H1 (cell line): ENCODE measurements at regions not wholly inside any gene's neighbourhood (a gene's known extent, or its start where the extent isn't known, plus 50 kb on each side); places are given as distances from the start of the nearest gene placed in this dataset.

Experiments
- CTCF ChIA-PET: fragments of 300-600 bp; sonication (Branson Sonifier 250); formaldehyde crosslinking; loops from one replicate; lab custom pipeline; 2021; ENCODE audit not compliant: partially characterized antibody; lab: Charles Lee
- POLR2A ChIA-PET: fragments of 300-600 bp; sonication (Branson Sonifier 250); formaldehyde crosslinking; loops from one replicate; lab custom pipeline; 2021; ENCODE audit warnings: inconsistent platforms; ENCODE audit not compliant: partially characterized antibody; lab: Charles Lee
- DNase-seq, 2 experiments: peaks; one replicate each; pipeline versions ENCODE4 v3.0.0 to v3.0.0-alpha.2; 2010 to 2022; ENCODE audit warnings: low spot score in 2 of 2, low read depth in 1 of 2, mixed read lengths in 1 of 2
- FAIRE-seq: peaks from 2 replicates; lab custom pipeline; 2011; peaks lifted over from hg19 to GRCh38; lab: Jason Lieb, UNC
- H2AFZ ChIP-seq: 2 replicates; pipeline ENCODE4 v1.8.1; 2012; ENCODE audit warnings: low read length, inconsistent platforms
- H2AK5ac ChIP-seq: 2 replicates; pipeline ENCODE4 v1.6.1; 2013; ENCODE audit warnings: low read depth, low read length
- H2BK120ac ChIP-seq: replicated peaks from 2 replicates; pipeline ENCODE3; 2013; ENCODE audit warnings: low read depth, low read length, inconsistent platforms
- H2BK12ac ChIP-seq: 2 replicates; pipeline ENCODE4 v1.6.1; 2013; ENCODE audit warnings: low read depth, low read length
- H2BK15ac ChIP-seq: 2 replicates; pipeline ENCODE4 v1.6.1; 2013; ENCODE audit warnings: low read length
- H2BK20ac ChIP-seq: 2 replicates; pipeline ENCODE4 v1.6.1; 2013; ENCODE audit warnings: low read length
- H2BK5ac ChIP-seq: 2 replicates; pipeline ENCODE4 v1.6.1; 2013; ENCODE audit warnings: low read depth, low read length
- H3K14ac ChIP-seq: 2 replicates; pipeline ENCODE4 v1.6.1; 2013; ENCODE audit warnings: inconsistent platforms; ENCODE audit not compliant: insufficient read length
- H3K18ac ChIP-seq: 2 replicates; pipeline ENCODE4 v1.6.1; 2013; ENCODE audit warnings: low read length; ENCODE audit errors: extremely low read depth
- H3K23ac ChIP-seq: 2 replicates; pipeline ENCODE4 v1.6.1; 2013; ENCODE audit warnings: inconsistent platforms; ENCODE audit not compliant: insufficient read length
- H3K23me2 ChIP-seq: 2 replicates; pipeline ENCODE4 v1.6.1; 2013; ENCODE audit warnings: low read depth, low read length
- H3K27ac ChIP-seq: 2 replicates; pipeline ENCODE4 v1.6.1; 2011; ENCODE audit warnings: low read depth, low read length, inconsistent platforms
- H3K27me3 ChIP-seq, 4 experiments: replicated peaks in 1 of 4; 1 replicate in 1 of 4; 2 replicates in 3 of 4; pipeline versions ENCODE4 v1.6.1 to v1.8.1; 2011 to 2013; ENCODE audit warnings: low read length in 3 of 4, mild to moderate bottlenecking in 3 of 4, inconsistent platforms in 2 of 4, mixed read lengths in 2 of 4, moderate library complexity in 1 of 4; ENCODE audit not compliant: control insufficient read depth in 3 of 4, insufficient read depth in 3 of 4; ENCODE audit errors: extremely low read depth in 1 of 4
- H3K36me3 ChIP-seq, 4 experiments: 2 replicates each; pipeline versions ENCODE4 v1.6.1 to v1.8.1; 2011 to 2013; ENCODE audit warnings: mild to moderate bottlenecking in 4 of 4, low read length in 3 of 4, moderate library complexity in 2 of 4, control low read depth in 1 of 4, inconsistent platforms in 1 of 4; ENCODE audit not compliant: insufficient read depth in 4 of 4, control insufficient read depth in 2 of 4
- H3K4ac ChIP-seq: replicated peaks from 2 replicates; pipeline ENCODE3; 2013; ENCODE audit warnings: low read length, low read depth, mixed read lengths, inconsistent platforms; ENCODE audit not compliant: insufficient read length
- H3K4me1 ChIP-seq, 4 experiments: replicated peaks in 1 of 4; 1 replicate in 1 of 4; 2 replicates in 3 of 4; pipeline versions ENCODE4 v1.6.1 to v1.8.1; 2011 to 2013; ENCODE audit warnings: low read length in 3 of 4, inconsistent platforms in 2 of 4, mixed read lengths in 1 of 4; ENCODE audit not compliant: insufficient read depth in 4 of 4, control insufficient read depth in 3 of 4
- H3K4me2 ChIP-seq, 2 experiments: 2 replicates each; pipeline versions ENCODE4 v1.6.1 to v1.8.1; 2011 to 2013; ENCODE audit warnings: low read depth in 2 of 2, low read length in 2 of 2, control low read depth in 1 of 2, inconsistent platforms in 1 of 2, mild to moderate bottlenecking in 1 of 2; ENCODE audit not compliant: insufficient read depth in 1 of 2
- H3K4me3 ChIP-seq, 4 experiments: fragments of 200-600, 300-600 bp in 1 of 4; sonication (generic), shearing (Covaris generic), sonication (Bioruptor Twin) in 1 of 4; 2 replicates each; pipeline versions ENCODE4 v1.5.1 to v1.8.1; 2011 to 2016; ENCODE audit warnings: low read length in 4 of 4, low read depth in 3 of 4, control low read depth in 2 of 4, inconsistent platforms in 2 of 4, mild to moderate bottlenecking in 2 of 4, mixed read lengths in 1 of 4, moderate library complexity in 1 of 4; ENCODE audit not compliant: insufficient read depth in 2 of 4; ENCODE audit errors: extremely low read depth in 1 of 4
- H3K56ac ChIP-seq: replicated peaks from 2 replicates; pipeline ENCODE3; 2013; ENCODE audit warnings: low read depth, mild to moderate bottlenecking, mixed read lengths, low read length, inconsistent platforms; ENCODE audit not compliant: insufficient read length
- H3K79me1 ChIP-seq: 2 replicates; pipeline ENCODE4 v1.6.1; 2013; ENCODE audit warnings: low read depth, low read length, control low read depth
- H3K79me2 ChIP-seq, 2 experiments: 2 replicates each; pipeline versions ENCODE4 v1.6.1 to v1.8.1; 2012 to 2013; ENCODE audit warnings: low read length in 2 of 2, mild to moderate bottlenecking in 2 of 2, inconsistent platforms in 1 of 2; ENCODE audit not compliant: insufficient read depth in 2 of 2, control insufficient read depth in 1 of 2
- H3K9ac ChIP-seq, 4 experiments: replicated peaks in 1 of 4; 1 replicate in 1 of 4; 2 replicates in 3 of 4; pipeline versions ENCODE4 v1.6.1 to v1.8.1; 2011 to 2013; ENCODE audit warnings: low read depth in 3 of 4, low read length in 3 of 4, control low read depth in 2 of 4, mild to moderate bottlenecking in 2 of 4, moderate library complexity in 2 of 4, inconsistent platforms in 1 of 4; ENCODE audit errors: extremely low read depth in 1 of 4
- H3K9me3 ChIP-seq, 2 experiments: 2 replicates each; pipeline versions ENCODE4 v1.6.1 to v1.8.1; 2012 to 2013; ENCODE audit warnings: mild to moderate bottlenecking in 2 of 2, moderate library complexity in 2 of 2, control low read depth in 1 of 2, inconsistent platforms in 1 of 2, low read depth in 1 of 2, low read length in 1 of 2, mixed read lengths in 1 of 2; ENCODE audit not compliant: insufficient read depth in 2 of 2
- H4K20me1 ChIP-seq, 2 experiments: replicated peaks in 1 of 2; 2 replicates each; pipeline versions ENCODE3 to v1.8.1; 2011 to 2013; ENCODE audit warnings: inconsistent platforms in 2 of 2, low read length in 2 of 2, mild to moderate bottlenecking in 1 of 2; ENCODE audit not compliant: insufficient read depth in 2 of 2, control insufficient read depth in 1 of 2
- H4K5ac ChIP-seq: 2 replicates; pipeline ENCODE4 v1.6.1; 2013; ENCODE audit warnings: low read length, low read depth, mixed read lengths, inconsistent platforms; ENCODE audit not compliant: insufficient read length
- H4K8ac ChIP-seq: 2 replicates; pipeline ENCODE4 v1.8.0; 2013; ENCODE audit warnings: mild to moderate bottlenecking, moderate library complexity, low read length, inconsistent platforms; ENCODE audit not compliant: insufficient read depth; ENCODE audit errors: extremely low read depth
- H4K91ac ChIP-seq: replicated peaks from 2 replicates; pipeline ENCODE3; 2013; ENCODE audit warnings: low read length, mixed read lengths, inconsistent platforms; ENCODE audit not compliant: insufficient read length
- BRCA1 ChIP-seq: IDR thresholded peaks from 2 replicates; pipeline ENCODE4 v1.6.1; 2012; ENCODE audit warnings: low read depth, low read length, improper control_type of control experiment
- CBX8 ChIP-seq: fragments of 300-800, 300-1000 bp; sonication (generic); IDR thresholded peaks from 2 replicates; pipeline ENCODE4 v1.7.1; 2016; ENCODE audit warnings: low read depth, low read length, borderline replicate concordance
- CEBPB ChIP-seq: IDR thresholded peaks from 2 replicates; pipeline ENCODE4 v1.6.1; 2012; ENCODE audit warnings: low read depth, low read length
- CTBP2 ChIP-seq: IDR thresholded peaks from 2 replicates; pipeline ENCODE4 v1.7.0; 2011; ENCODE audit warnings: borderline replicate concordance, mild to moderate bottlenecking, moderate library complexity, mixed read lengths, low read length; ENCODE audit not compliant: insufficient read depth, insufficient read length
- GTF2F1 ChIP-seq: IDR thresholded peaks from 2 replicates; pipeline ENCODE4 v1.6.1; 2012; ENCODE audit warnings: low read depth, low read length, improper control_type of control experiment, borderline replicate concordance
- JUND ChIP-seq: IDR thresholded peaks from 2 replicates; pipeline ENCODE4 v1.6.1; 2011; ENCODE audit warnings: mild to moderate bottlenecking, improper control_type of control experiment, low read length
- MAFK ChIP-seq: IDR thresholded peaks from 2 replicates; pipeline ENCODE4 v1.6.1; 2012; ENCODE audit warnings: low read depth, mild to moderate bottlenecking, improper control_type of control experiment, low read length
- NANOG ChIP-seq: IDR thresholded peaks from 2 replicates; pipeline ENCODE4 v1.6.1; 2011; ENCODE audit warnings: low read length, low read depth, mild to moderate bottlenecking, inconsistent platforms; ENCODE audit not compliant: insufficient read depth, poor library complexity, severe bottlenecking
- NRF1 ChIP-seq: IDR thresholded peaks from 2 replicates; pipeline ENCODE4 v1.6.1; 2011; ENCODE audit warnings: mild to moderate bottlenecking, low read depth, low read length, improper control_type of control experiment
- POLR2A ChIP-seq, 2 experiments: IDR thresholded peaks; 1 replicate in 1 of 2; 2 replicates in 1 of 2; pipeline ENCODE4 v1.6.1; 2011; ENCODE audit warnings: low read depth in 2 of 2, low read length in 2 of 2, mild to moderate bottlenecking in 2 of 2; ENCODE audit errors: control extremely low read depth in 1 of 2
- POU5F1 ChIP-seq: IDR thresholded peaks from 2 replicates; pipeline ENCODE4 v1.6.1; 2011; ENCODE audit warnings: low read depth, mild to moderate bottlenecking, low read length, moderate library complexity
- RAD21 ChIP-seq, 2 experiments: IDR thresholded peaks in 1 of 2; conservative IDR thresholded peaks in 1 of 2; 2 replicates each; pipeline ENCODE4 v1.6.1; 2011; ENCODE audit warnings: low read depth in 2 of 2, low read length in 2 of 2, improper control_type of control experiment in 1 of 2, inconsistent platforms in 1 of 2, mild to moderate bottlenecking in 1 of 2, moderate library complexity in 1 of 2
- RBBP5 ChIP-seq: IDR thresholded peaks from 2 replicates; pipeline ENCODE4 v1.7.1; 2012; ENCODE audit warnings: low read depth, mild to moderate bottlenecking, inconsistent platforms, low read length, moderate library complexity, borderline replicate concordance
- SIRT6 ChIP-seq: IDR thresholded peaks from one replicate; pipeline ENCODE4 v1.7.1; 2012; ENCODE audit warnings: low read length, inconsistent platforms
- SIX5 ChIP-seq: IDR thresholded peaks from 2 replicates; pipeline ENCODE4 v1.6.1; 2011; ENCODE audit warnings: mild to moderate bottlenecking, low read depth, low read length
- SRF ChIP-seq: IDR thresholded peaks from 2 replicates; pipeline ENCODE4 v1.6.1; 2011; ENCODE audit warnings: mild to moderate bottlenecking, low read depth, low read length, moderate library complexity
- TAF1 ChIP-seq: IDR thresholded peaks from 2 replicates; pipeline ENCODE4 v1.6.1; 2011; ENCODE audit warnings: mild to moderate bottlenecking, low read depth, low read length
- WGBS, 2 experiments: shearing (Covaris generic) in 1 of 2; methylation state at CpG; one replicate each; pipeline versions ENCODE4 v1.1.6 to v1.1.7; 2013 to 2015; ENCODE audit warnings: low lambda C conversion rate in 2 of 2, mixed read lengths in 2 of 2, inconsistent platforms in 1 of 2, low coverage in 1 of 2, missing lambda C conversion rate in 1 of 2; ENCODE audit not compliant: insufficient replicate concordance in 2 of 2, insufficient coverage in 1 of 2, insufficient read length in 1 of 2; ENCODE audit errors: extremely low coverage in 1 of 2, missing lambda C conversion rate in 1 of 2; 5-methylcytosine and 5-hydroxymethylcytosine counted together

DNA sequence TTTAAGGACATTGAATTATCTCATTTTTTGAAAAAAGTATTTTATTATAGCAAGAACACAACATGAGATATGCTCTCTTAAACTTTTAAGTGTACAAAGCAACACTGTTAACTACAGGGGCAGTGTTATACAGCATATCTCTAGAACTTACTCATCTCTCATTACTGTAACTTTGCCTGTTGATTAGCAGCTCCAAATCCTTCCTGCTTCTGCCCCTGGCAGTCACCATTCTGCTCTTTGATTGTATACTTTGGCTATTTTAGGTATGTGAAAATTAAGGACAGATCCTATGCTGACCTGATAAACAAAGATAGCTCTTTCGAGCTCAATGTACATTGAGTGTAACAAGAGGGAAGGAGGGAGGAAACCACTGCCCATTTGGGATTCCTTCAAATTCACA, 1349.8 kb upstream of the GJE1 start:
- Histone ChIP-seq H3K36me3 (no peaks in the 10 kb centered on the region), H2BK120ac (no peak overlapping the region), H2BK15ac (no peak overlapping the region), H2AFZ (no peak overlapping the region), H3K27ac (no peak overlapping the region), H2AK5ac (no peak overlapping the region), H4K91ac (no peak overlapping the region), H4K5ac (no peak overlapping the region), H3K27me3 (no peaks in the 10 kb centered on the region), H3K9me3 (no peaks in the 10 kb centered on the region), H3K79me1 (no peaks in the 10 kb centered on the region), H3K14ac (no peak overlapping the region), H2BK5ac (no peak overlapping the region), H2BK12ac (no peak overlapping the region), H3K4me1 (no peaks in the 10 kb centered on the region), H4K20me1 (no peaks in the 10 kb centered on the region), H3K4me2 (no peak overlapping the region), H3K9ac (no peak overlapping the region), H3K23me2 (no peaks in the 10 kb centered on the region), H2BK20ac (no peak overlapping the region), H3K18ac (no peak overlapping the region), H3K56ac (no peak overlapping the region), H3K23ac (no peak overlapping the region), H3K4ac (no peak overlapping the region), H4K8ac (no peak overlapping the region), H3K79me2 (no peaks in the 10 kb centered on the region), H3K4me3 (no peak overlapping the region)
- DNase-seq, result no peak
- no peak for FAIRE-seq
- 95% methylated on average over 1 of the region's 1 CpG; no CpG with 5 or more reads in 1 of the 2 experiments for WGBS, 2 experiments
- ChIA-PET CTCF (interaction anchor here (0.6 to 1.4 kb wide), 2 partner anchors 70 to 139 kb away, joined by 3 read pairs; no protein-coding TSS in a partner anchor), POLR2A (no interaction called here)
- TF ChIP-seq POLR2A (IDR thresholded peaks at IDR 0.05; ENCODE audit: control extremely low read depth in 1 of 2, low read depth in 2 of 2, low read length in 2 of 2), result no peak
- no peak for TF ChIP-seq MAFK
- no peak for TF ChIP-seq NRF1
- no peak for TF ChIP-seq RAD21 (IDR thresholded peaks at IDR 0.05 in 1 of 2, conservative IDR thresholded peaks at IDR 0.05 in 1 of 2; ENCODE audit: low read depth in 2 of 2, low read length in 2 of 2)
- no peak for TF ChIP-seq RBBP5
- TF ChIP-seq CEBPB, result no peak
- no peak for TF ChIP-seq CTBP2
- TF ChIP-seq TAF1, result no peak
- TF ChIP-seq POU5F1, result no peak
- TF ChIP-seq GTF2F1, result no peak
- TF ChIP-seq BRCA1, result no peak
- TF ChIP-seq JUND, result no peak
- no peak for TF ChIP-seq SIRT6
- TF ChIP-seq CBX8, result no peak
- TF ChIP-seq NANOG, result no peak
- no peak for TF ChIP-seq SRF
- TF ChIP-seq SIX5, result no peak
